ENCODE measurements at regions not wholly inside any gene's neighbourhood (a gene's known extent, or its start where the extent isn't known, plus 50 kb on each side); places are given as distances from the start of the nearest gene placed in this dataset.
"Not testable (repeated sequence)": the region's sequence is repeated elsewhere in the genome, so short reads cannot be mapped to it uniquely, and the experiment has no call there.

GRCh38 chr1:244301595-244302130 lies 150.0 kb downstream of the ADSS2 start:
- no peak for DNase-seq

GRCh38 chr1:244302876-244303609 lies 148.7 kb downstream of the ADSS2 start:
- peak; percentile 62 for DNase-seq

GRCh38 chr1:244303610-244303969 lies 148.1 kb downstream of the ADSS2 start:
- no peak for DNase-seq

GRCh38 chr1:244304156-244304555 lies 147.6 kb downstream of the ADSS2 start:
- DNase-seq, result no peak

- DNase-seq, result no peak
These were observed 147.1 kb downstream of the ADSS2 start for GRCh38 chr1:244304656-244305055.

- DNase-seq, result no peak
These were observed 145.8 kb downstream of the ADSS2 start for GRCh38 chr1:244305776-244306341.

GRCh38 chr1:244306544-244306943 lies 145.2 kb downstream of the ADSS2 start:
- no peak for DNase-seq

- DNase-seq, result not testable (repeated sequence)
These were observed 142.5 kb downstream of the ADSS2 start for GRCh38 chr1:244309191-244309590.

GRCh38 chr1:244311784-244312532 lies 139.8 kb downstream of the ADSS2 start:
- no peak for DNase-seq

GRCh38 chr1:244313346-244313745 lies 138.4 kb downstream of the ADSS2 start:
- no peak for DNase-seq

- no peak for DNase-seq
These were observed 136.7 kb downstream of the ADSS2 start for GRCh38 chr1:244314921-244315559.

GRCh38 chr1:244315996-244316395 lies 135.7 kb downstream of the ADSS2 start:
- DNase-seq, result no peak

- DNase-seq, result peak; percentile 60
These were observed 135.3 kb downstream of the ADSS2 start for GRCh38 chr1:244316407-244316806.

- no peak for DNase-seq
These were observed 134.6 kb downstream of the ADSS2 start for GRCh38 chr1:244316986-244317655.

- no peak for DNase-seq
These were observed 133.6 kb downstream of the ADSS2 start for GRCh38 chr1:244318078-244318477.

- DNase-seq, result no peak
These were observed 133.2 kb downstream of the ADSS2 start for GRCh38 chr1:244318512-244318911.

GRCh38 chr1:244319283-244320132 lies 132.2 kb downstream of the ADSS2 start:
- peak; percentile 68 for DNase-seq

GRCh38 chr1:244322181-244322580 lies 129.5 kb downstream of the ADSS2 start:
- DNase-seq, result no peak

GRCh38 chr1:244322791-244323521 lies 128.8 kb downstream of the ADSS2 start:
- DNase-seq, result peak; percentile 96

- no peak for DNase-seq
These were observed 127.4 kb downstream of the ADSS2 start for GRCh38 chr1:244324176-244324883.

Data from EL (cell line).